Natural killer cell (primary cell): ENCODE measurements at regions not wholly inside any gene's neighbourhood (a gene's known extent, or its start where the extent isn't known, plus 50 kb on each side); places are given as distances from the start of the nearest gene placed in this dataset.

Experiments
- ATAC-seq, 3 donors: fragments of 150-1000 bp in 2 of 3; fragments of 200-7000 bp in 1 of 3; cut with Tn5 transposase; 1 replicate in 1 of 3; 2 replicates in 2 of 3; pipeline ENCODE4 v1.10.0; 2021; ENCODE audit warnings: mild to moderate bottlenecking in 2 of 3, moderate library complexity in 2 of 3
- DNase-seq, 2 donors: peaks; one replicate each; pipeline versions ENCODE4 v3.0.0 to v3.0.0-alpha.2; 2013 to 2021; ENCODE audit warnings: mixed read lengths in 1 of 2
- H3K27ac ChIP-seq: one replicate; pipeline ENCODE4 v1.5.1; 2013; ENCODE audit warnings: mild to moderate bottlenecking, low read length
- H3K27me3 ChIP-seq: one replicate; pipeline ENCODE4 v1.6.1; 2013; ENCODE audit warnings: low read length; ENCODE audit not compliant: control insufficient read depth, insufficient read depth
- H3K36me3 ChIP-seq: one replicate; pipeline ENCODE4 v1.6.1; 2013; ENCODE audit warnings: low read length; ENCODE audit not compliant: control insufficient read depth, insufficient read depth
- H3K4me1 ChIP-seq: one replicate; pipeline ENCODE4 v1.6.1; 2013; ENCODE audit warnings: low read length; ENCODE audit not compliant: control insufficient read depth, insufficient read depth
- H3K4me3 ChIP-seq: one replicate; pipeline ENCODE4 v1.5.1; 2013; ENCODE audit warnings: low read length
- H3K9me3 ChIP-seq: one replicate; pipeline ENCODE4 v1.6.1; 2013; ENCODE audit warnings: low read length; ENCODE audit not compliant: control insufficient read depth, insufficient read depth
- H3K27ac Mint-ChIP-seq, 2 donors: one replicate each; pipeline ENCODE4 v1.8.0; 2022; ENCODE audit warnings: mild to moderate bottlenecking in 2 of 2, mixed read lengths in 2 of 2, moderate library complexity in 1 of 2
- H3K27me3 Mint-ChIP-seq, 2 donors: one replicate each; pipeline ENCODE4 v1.8.0; 2022; ENCODE audit warnings: low read depth in 2 of 2, mixed read lengths in 2 of 2
- H3K36me3 Mint-ChIP-seq: one replicate; pipeline ENCODE4 v1.8.0; 2022; ENCODE audit warnings: mixed read lengths
- H3K4me1 Mint-ChIP-seq, 2 donors: one replicate each; pipeline ENCODE4 v1.8.0; 2022; ENCODE audit warnings: mixed read lengths in 2 of 2
- H3K4me3 Mint-ChIP-seq: one replicate; pipeline ENCODE4 v1.8.0; 2022; ENCODE audit warnings: mild to moderate bottlenecking, moderate library complexity, mixed read lengths
- H3K9me3 Mint-ChIP-seq, 2 donors: one replicate each; pipeline ENCODE4 v1.8.0; 2022; ENCODE audit warnings: mixed read lengths in 2 of 2
- CTCF ChIP-seq: fragments of 200-600 bp; IDR thresholded peaks from one replicate; pipeline ENCODE4 v1.8.0; 2022; ENCODE audit warnings: antibody characterized with exemption
- WGBS: methylation state at CpG from one replicate; pipeline ENCODE4 v1.1.7; 2013; ENCODE audit warnings: missing lambda C conversion rate; ENCODE audit not compliant: insufficient coverage; 5-methylcytosine and 5-hydroxymethylcytosine counted together
- intact Hi-C: fragments of 100-400 bp; cut with micrococcal nuclease; formaldehyde crosslinking; loops from one replicate; pipeline ENCODE4 v1.14.2; 2022

DNA sequence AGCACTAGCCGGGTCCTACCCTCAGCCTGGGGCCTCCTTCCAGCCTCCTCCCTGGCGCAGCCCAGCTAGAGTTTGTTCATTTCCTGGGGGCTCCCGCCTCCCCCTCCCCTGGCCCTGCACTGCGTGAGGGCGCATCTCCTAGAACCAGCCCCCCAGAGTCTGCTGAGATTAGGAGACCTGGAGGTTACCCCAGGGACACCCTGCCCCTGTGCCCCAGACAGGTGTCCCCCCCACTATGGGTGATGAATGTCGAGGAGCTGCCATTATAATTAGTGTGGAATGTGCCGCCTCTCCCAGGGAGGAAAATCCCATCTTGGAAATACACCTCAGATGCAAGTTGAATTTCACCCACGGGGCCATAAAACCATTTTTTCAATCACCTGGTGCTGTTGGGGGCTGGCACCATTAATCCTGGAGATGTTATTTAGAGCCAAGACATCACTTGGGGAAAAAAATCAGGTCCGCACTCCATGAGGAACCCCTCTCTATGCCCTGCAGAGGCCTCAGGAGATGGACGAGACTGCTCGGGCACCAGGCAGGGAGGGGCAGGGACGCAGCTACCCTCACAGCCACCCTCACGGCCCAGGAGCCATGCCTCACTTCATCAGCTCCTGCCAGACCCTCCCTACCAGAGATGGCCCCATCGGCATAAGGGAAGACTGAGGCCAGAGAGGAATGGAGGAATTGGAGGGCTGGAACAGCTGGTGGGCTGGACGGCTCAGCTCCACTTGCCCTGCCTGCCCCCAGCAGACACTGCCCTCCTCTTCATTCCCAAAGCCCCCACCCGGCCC lies 197.5 kb downstream of the IGLL1 start:
- intact Hi-C loops = loop anchor here (5.0 kb wide), 1 partner anchor 205 kb away; no protein-coding TSS in a partner anchor
- no peaks in the 10 kb centered on the region for H3K9me3 ChIP-seq
- no peak overlapping the region for H3K27ac Mint-ChIP-seq
- no peaks in the 10 kb centered on the region for H3K27me3 ChIP-seq
- no peaks in the 10 kb centered on the region for H3K36me3 Mint-ChIP-seq
- H3K9me3 Mint-ChIP-seq = peaks cover 0 to 5% of the 10 kb centered on the region in 2 donors
- WGBS = 87% methylated on average over 14 of the region's 16 CpGs
- H3K27ac ChIP-seq = no peak overlapping the region
- H3K4me1 ChIP-seq = peaks cover 3% of the 10 kb centered on the region
- no peak for ATAC-seq
- H3K27me3 Mint-ChIP-seq = peaks cover 0 to 6% of the 10 kb centered on the region in 2 donors
- H3K4me3 ChIP-seq = no peak overlapping the region
- no peak overlapping the region for H3K4me3 Mint-ChIP-seq
- H3K4me1 Mint-ChIP-seq = peaks cover 6 to 9% of the 10 kb centered on the region in 2 donors
- no peaks in the 10 kb centered on the region for H3K36me3 ChIP-seq
- no peak for DNase-seq
- no peak for TF ChIP-seq CTCF

- WGBS = 93% methylated on average over 16 of the region's 16 CpGs
Observed at GRCh38 chr22:23381661-23382427, 198.2 kb downstream of the IGLL1 start.

GRCh38 chr22:23380911-23381310 lies 199.2 kb downstream of the IGLL1 start:
- DNase-seq (no peak), ATAC-seq (no peak)
- Histone ChIP-seq H3K4me3 (no peak overlapping the region), H3K4me1 (peaks cover under 1% of the 10 kb centered on the region), H3K27me3 (no peaks in the 10 kb centered on the region), H3K36me3 (no peaks in the 10 kb centered on the region), H3K9me3 (no peaks in the 10 kb centered on the region), H3K27ac (no peak overlapping the region)
- no peak for TF ChIP-seq CTCF
- Mint-ChIP-seq H3K36me3 (no peaks in the 10 kb centered on the region), H3K4me1 (peaks cover 6 to 9% of the 10 kb centered on the region in 2 donors), H3K27ac (peak overlapping the region; percentile 77 to 79), H3K9me3 (peaks cover 0 to 5% of the 10 kb centered on the region in 2 donors), H3K4me3 (no peak overlapping the region), H3K27me3 (peaks cover 7 to 8% of the 10 kb centered on the region in 2 donors)
- intact Hi-C loops = loop anchor here (5.0 kb wide), 1 partner anchor 204 kb away; no protein-coding TSS in a partner anchor
- WGBS = 84% methylated on average over 4 of the region's 4 CpGs

More at GRCh38 chr22:23381661-23382427, 198.2 kb downstream of the IGLL1 start:
- Mint-ChIP-seq H3K9me3 (peaks cover 0 to 5% of the 10 kb centered on the region in 2 donors), H3K27me3 (peaks cover 0 to 9% of the 10 kb centered on the region in 2 donors), H3K4me1 (peaks cover 6 to 9% of the 10 kb centered on the region in 2 donors), H3K36me3 (no peaks in the 10 kb centered on the region), H3K27ac (peak overlapping the region in 1 of 2 donors; percentile 79), H3K4me3 (no peak overlapping the region)
- no peaks in the 10 kb centered on the region for H3K36me3 ChIP-seq
- DNase-seq = no peak
- intact Hi-C loops = loop anchor here (5.0 kb wide), 1 partner anchor 205 kb away; no protein-coding TSS in a partner anchor
- no peak overlapping the region for H3K27ac ChIP-seq
- TF ChIP-seq CTCF = no peak
- H3K4me3 ChIP-seq = no peak overlapping the region
- peaks cover 3% of the 10 kb centered on the region for H3K4me1 ChIP-seq
- ATAC-seq = no peak
- no peaks in the 10 kb centered on the region for H3K27me3 ChIP-seq
- H3K9me3 ChIP-seq = no peaks in the 10 kb centered on the region
